Mesendoderm (in vitro differentiated cells): ENCODE measurements at regions not wholly inside any gene's neighbourhood (a gene's known extent, or its start where the extent isn't known, plus 50 kb on each side); places are given as distances from the start of the nearest gene placed in this dataset.

Source experiments
- DNase-seq: peaks from one replicate; pipeline ENCODE4 v3.0.0; 2013
- H2AK5ac ChIP-seq: 2 replicates; pipeline ENCODE4 v1.6.1; 2013; ENCODE audit warnings: low read length, inconsistent platforms
- H2BK120ac ChIP-seq: 2 replicates; pipeline ENCODE4 v1.6.1; 2013; ENCODE audit warnings: low read depth, mild to moderate bottlenecking, low read length, moderate library complexity, mixed read lengths
- H2BK15ac ChIP-seq: replicated peaks from 2 replicates; pipeline ENCODE4 v1.6.1; 2013; ENCODE audit warnings: low read depth, mild to moderate bottlenecking, moderate library complexity
- H2BK5ac ChIP-seq: 2 replicates; pipeline ENCODE4 v1.6.1; 2013; ENCODE audit warnings: low read length, inconsistent platforms
- H3K18ac ChIP-seq: 2 replicates; pipeline ENCODE4 v1.6.1; 2013; ENCODE audit warnings: mild to moderate bottlenecking, low read length, mixed read lengths
- H3K23ac ChIP-seq: one replicate; pipeline ENCODE4 v1.6.1; 2013; ENCODE audit warnings: low read length
- H3K27ac ChIP-seq: 2 replicates; pipeline ENCODE4 v1.5.1; 2013; ENCODE audit warnings: low read depth, mild to moderate bottlenecking, inconsistent platforms, low read length, moderate library complexity
- H3K27me3 ChIP-seq: 2 replicates; pipeline ENCODE4 v1.6.1; 2013; ENCODE audit warnings: low read length, control low read depth, mild to moderate bottlenecking, inconsistent platforms; ENCODE audit not compliant: insufficient read depth, poor library complexity
- H3K36me3 ChIP-seq: 2 replicates; pipeline ENCODE4 v1.6.1; 2013; ENCODE audit warnings: low read length, inconsistent platforms; ENCODE audit not compliant: control insufficient read depth, insufficient read depth
- H3K4ac ChIP-seq: one replicate; pipeline ENCODE4 v1.6.1; 2013; ENCODE audit warnings: low read depth, mild to moderate bottlenecking, low read length, moderate library complexity
- H3K4me1 ChIP-seq: 2 replicates; pipeline ENCODE4 v1.6.1; 2013; ENCODE audit warnings: low read depth, low read length, inconsistent platforms; ENCODE audit not compliant: control insufficient read depth
- H3K4me2 ChIP-seq: 2 replicates; pipeline ENCODE4 v1.6.1; 2013; ENCODE audit warnings: low read length
- H3K4me3 ChIP-seq: 2 replicates; pipeline ENCODE4 v1.5.1; 2013; ENCODE audit warnings: mild to moderate bottlenecking, low read length
- H3K56ac ChIP-seq: one replicate; pipeline ENCODE4 v1.6.1; 2013; ENCODE audit warnings: low read length
- H3K79me1 ChIP-seq: 2 replicates; pipeline ENCODE4 v1.6.1; 2013; ENCODE audit warnings: low read length, inconsistent platforms
- H3K79me2 ChIP-seq: 2 replicates; pipeline ENCODE4 v1.6.1; 2013; ENCODE audit warnings: mild to moderate bottlenecking, low read length; ENCODE audit not compliant: control insufficient read depth, insufficient read depth
- H3K9ac ChIP-seq: 2 replicates; pipeline ENCODE4 v1.6.1; 2013; ENCODE audit warnings: low read length, inconsistent platforms
- H4K5ac ChIP-seq: one replicate; pipeline ENCODE4 v1.6.1; 2013; ENCODE audit warnings: low read length
- H4K8ac ChIP-seq: one replicate; pipeline ENCODE4 v1.6.1; 2013; ENCODE audit warnings: low read depth, mild to moderate bottlenecking, control low read depth, low read length, moderate library complexity
- WGBS: extraction: QIAGEN DNeasy Blood & Tissue Kit; methylation state at CpG from one replicate; pipeline ENCODE4 v1.1.7; 2013; ENCODE audit warnings: low lambda C conversion rate, missing lambda C conversion rate; ENCODE audit not compliant: insufficient coverage; ENCODE audit errors: extremely low coverage; 5-methylcytosine and 5-hydroxymethylcytosine counted together

DNA sequence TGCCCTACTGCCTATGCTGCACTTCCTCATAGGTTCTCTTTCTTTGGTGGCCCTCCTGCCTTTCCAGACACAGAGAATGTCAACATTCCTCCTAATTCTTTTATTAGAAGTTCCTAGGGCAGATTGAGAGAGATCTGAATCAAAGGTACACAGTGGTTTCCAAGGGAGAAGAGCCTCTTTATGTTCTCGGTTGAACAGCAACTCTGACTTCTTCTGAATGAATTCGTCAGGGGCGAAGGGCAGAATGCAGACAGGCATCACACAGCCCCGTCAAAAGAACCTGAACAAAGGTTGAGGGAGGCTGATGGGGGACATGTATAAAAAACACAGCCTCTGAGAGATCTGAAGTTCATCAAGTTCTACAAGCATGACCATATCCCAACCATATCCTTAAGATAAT is 68.1 kb upstream of the DTNBP1 start:
- no peak overlapping the region for H3K4me2 ChIP-seq
- H2BK120ac ChIP-seq: no peak overlapping the region
- no peak overlapping the region for H3K23ac ChIP-seq
- no peak overlapping the region for H3K27ac ChIP-seq
- H4K5ac ChIP-seq: no peak overlapping the region
- H3K4ac ChIP-seq: no peak overlapping the region
- no peak overlapping the region for H2BK5ac ChIP-seq
- H3K56ac ChIP-seq: no peak overlapping the region
- no peak overlapping the region for H2BK15ac ChIP-seq
- H3K27me3 ChIP-seq: no peaks in the 10 kb centered on the region
- no peak for DNase-seq
- no peak overlapping the region for H3K18ac ChIP-seq
- no peaks in the 10 kb centered on the region for H3K36me3 ChIP-seq
- no peaks in the 10 kb centered on the region for H3K79me1 ChIP-seq
- peaks cover 2% of the 10 kb centered on the region for H3K4me1 ChIP-seq
- no peak overlapping the region for H3K9ac ChIP-seq
- H2AK5ac ChIP-seq: no peak overlapping the region
- no peak overlapping the region for H3K4me3 ChIP-seq
- H3K79me2 ChIP-seq: no peaks in the 10 kb centered on the region
- no CpG with 5 or more reads among the region's 4 CpGs for WGBS
- H4K8ac ChIP-seq: no peak overlapping the region

DNA sequence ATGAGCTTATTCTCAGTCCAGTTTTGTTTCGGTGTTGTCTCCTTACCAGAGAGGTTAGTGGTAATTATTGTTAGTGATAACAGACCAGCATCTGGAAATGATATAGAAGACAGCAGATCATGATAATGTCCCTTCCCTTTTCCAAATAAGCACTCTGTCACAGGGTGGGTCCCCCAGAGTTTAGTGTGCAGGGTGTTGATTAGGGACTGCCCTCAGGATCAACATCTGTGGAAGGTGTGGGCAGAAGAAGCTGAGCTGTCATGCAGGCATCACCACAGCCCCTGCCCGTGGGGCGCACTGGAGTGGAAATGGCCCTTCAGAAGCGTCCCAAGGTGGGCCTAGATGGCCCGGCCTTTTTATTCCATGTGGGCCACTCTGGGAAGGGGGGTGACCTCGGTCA is 67.6 kb upstream of the DTNBP1 start:
- H4K5ac ChIP-seq: no peak overlapping the region
- no peak overlapping the region for H3K4me3 ChIP-seq
- no CpG with 5 or more reads among the region's 6 CpGs for WGBS
- H2BK5ac ChIP-seq: no peak overlapping the region
- no peak overlapping the region for H3K4me2 ChIP-seq
- no peaks in the 10 kb centered on the region for H3K79me1 ChIP-seq
- H2AK5ac ChIP-seq: no peak overlapping the region
- no peak overlapping the region for H3K23ac ChIP-seq
- H4K8ac ChIP-seq: no peak overlapping the region
- H2BK120ac ChIP-seq: no peak overlapping the region
- H3K27me3 ChIP-seq: no peaks in the 10 kb centered on the region
- no peaks in the 10 kb centered on the region for H3K36me3 ChIP-seq
- H3K9ac ChIP-seq: no peak overlapping the region
- H3K4ac ChIP-seq: no peak overlapping the region
- no peak overlapping the region for H3K18ac ChIP-seq
- no peaks in the 10 kb centered on the region for H3K79me2 ChIP-seq
- H3K56ac ChIP-seq: no peak overlapping the region
- H2BK15ac ChIP-seq: no peak overlapping the region
- no peaks in the 10 kb centered on the region for H3K4me1 ChIP-seq
- no peak overlapping the region for H3K27ac ChIP-seq
- no peak for DNase-seq

DNA sequence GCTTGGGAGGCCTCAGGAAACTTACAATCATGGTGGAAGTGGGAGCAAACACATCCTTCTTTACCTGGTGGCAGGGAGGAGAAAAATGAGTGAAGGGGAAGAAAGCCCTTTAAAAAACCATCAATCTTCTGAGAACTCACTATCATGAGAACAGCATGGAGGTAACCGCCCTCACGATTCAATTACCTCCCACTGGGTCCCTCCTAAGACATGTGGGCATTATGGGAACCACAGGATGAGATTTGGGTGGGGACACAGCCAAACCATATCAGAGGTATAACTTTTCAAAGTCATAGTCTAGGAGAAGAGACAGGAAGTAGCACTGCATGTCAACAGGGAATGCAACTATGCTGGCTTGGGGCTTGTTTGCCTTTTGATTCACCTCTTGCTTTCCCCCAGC is 59.9 kb upstream of the DTNBP1 start:
- H3K27me3 ChIP-seq: no peaks in the 10 kb centered on the region

DNA sequence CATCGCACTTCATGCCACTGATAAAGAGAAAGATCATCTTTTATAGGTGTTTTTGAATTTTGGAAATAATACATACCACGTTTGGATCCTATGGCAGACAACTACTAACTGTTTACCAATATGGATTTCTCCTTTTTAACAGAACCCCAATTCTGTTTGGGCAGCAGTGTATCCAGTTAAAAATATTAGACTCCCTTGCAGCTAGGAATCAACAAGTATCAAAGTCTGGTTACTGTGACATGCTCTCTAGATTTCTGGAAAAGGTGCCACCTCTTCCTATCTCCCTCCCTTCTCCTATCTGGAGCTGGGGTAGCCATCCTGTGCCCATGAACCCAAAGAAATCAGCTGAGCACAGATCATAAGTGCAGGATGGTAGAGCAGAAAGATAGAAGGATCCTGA is 54.1 kb upstream of the DTNBP1 start:
- no peaks in the 10 kb centered on the region for H3K36me3 ChIP-seq
- no peak overlapping the region for H3K23ac ChIP-seq
- no peaks in the 10 kb centered on the region for H3K4me1 ChIP-seq
- no peak for DNase-seq
- H3K56ac ChIP-seq: no peak overlapping the region
- no peak overlapping the region for H2BK120ac ChIP-seq
- no peak overlapping the region for H2BK5ac ChIP-seq
- H4K5ac ChIP-seq: no peak overlapping the region
- no peak overlapping the region for H3K18ac ChIP-seq
- H4K8ac ChIP-seq: no peak overlapping the region
- no peaks in the 10 kb centered on the region for H3K79me1 ChIP-seq
- no peak overlapping the region for H3K4ac ChIP-seq
- H3K9ac ChIP-seq: no peak overlapping the region
- H3K27ac ChIP-seq: no peak overlapping the region
- no peaks in the 10 kb centered on the region for H3K27me3 ChIP-seq
- WGBS: no CpG with 5 or more reads among the region's 2 CpGs
- no peak overlapping the region for H2AK5ac ChIP-seq
- no peak overlapping the region for H2BK15ac ChIP-seq
- H3K4me3 ChIP-seq: no peak overlapping the region
- H3K4me2 ChIP-seq: no peak overlapping the region
- no peaks in the 10 kb centered on the region for H3K79me2 ChIP-seq

More for the DNA sequence above, 59.9 kb upstream of the DTNBP1 start:
- no peak overlapping the region for H2BK15ac ChIP-seq
- no peak overlapping the region for H3K4me2 ChIP-seq
- no peak overlapping the region for H3K18ac ChIP-seq
- H4K8ac ChIP-seq: no peak overlapping the region
- H3K79me2 ChIP-seq: no peaks in the 10 kb centered on the region
- H3K23ac ChIP-seq: no peak overlapping the region
- WGBS: no CpG with 5 or more reads among the region's 2 CpGs
- no peak overlapping the region for H2BK5ac ChIP-seq
- H2AK5ac ChIP-seq: no peak overlapping the region
- H3K4ac ChIP-seq: no peak overlapping the region
- H3K4me1 ChIP-seq: no peaks in the 10 kb centered on the region
- no peaks in the 10 kb centered on the region for H3K79me1 ChIP-seq
- H4K5ac ChIP-seq: no peak overlapping the region
- no peaks in the 10 kb centered on the region for H3K36me3 ChIP-seq
- H2BK120ac ChIP-seq: no peak overlapping the region
- no peak overlapping the region for H3K56ac ChIP-seq
- H3K4me3 ChIP-seq: no peak overlapping the region
- no peak overlapping the region for H3K27ac ChIP-seq
- H3K9ac ChIP-seq: no peak overlapping the region
- no peak for DNase-seq

DNA sequence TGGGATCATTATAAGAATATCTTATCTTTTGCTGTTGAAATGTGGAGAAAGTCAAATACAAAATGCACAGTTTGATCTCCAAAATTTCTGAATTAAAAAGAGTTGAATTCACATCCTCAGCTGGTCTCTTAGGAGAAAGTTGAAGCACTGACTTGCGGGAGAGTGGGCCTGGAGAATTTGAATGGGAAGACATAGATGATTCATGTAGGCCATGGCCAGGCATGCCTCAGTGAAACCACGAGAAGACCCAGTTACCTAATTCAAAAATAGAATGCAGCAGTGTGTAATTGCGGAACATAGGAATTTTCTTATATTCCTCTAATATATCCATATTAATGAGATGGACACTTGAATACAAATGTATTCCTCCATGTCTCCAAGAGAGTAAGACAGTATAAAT is 53.0 kb upstream of the DTNBP1 start:
- no peak overlapping the region for H3K4me3 ChIP-seq
- H3K23ac ChIP-seq: no peak overlapping the region
- no peak overlapping the region for H4K8ac ChIP-seq
- no peak overlapping the region for H2BK120ac ChIP-seq
- H3K18ac ChIP-seq: no peak overlapping the region
- no peak overlapping the region for H3K27ac ChIP-seq
- no peak overlapping the region for H3K4ac ChIP-seq
- no peak overlapping the region for H3K56ac ChIP-seq
- H3K4me1 ChIP-seq: no peaks in the 10 kb centered on the region
- H3K27me3 ChIP-seq: no peaks in the 10 kb centered on the region
- H3K79me2 ChIP-seq: no peaks in the 10 kb centered on the region
- H3K79me1 ChIP-seq: no peaks in the 10 kb centered on the region
- H3K36me3 ChIP-seq: no peaks in the 10 kb centered on the region
- DNase-seq: no peak
- H2AK5ac ChIP-seq: no peak overlapping the region
- no peak overlapping the region for H3K9ac ChIP-seq
- H2BK5ac ChIP-seq: no peak overlapping the region
- no peak overlapping the region for H2BK15ac ChIP-seq
- WGBS: no CpG with 5 or more reads among the region's 3 CpGs
- H4K5ac ChIP-seq: no peak overlapping the region
- no peak overlapping the region for H3K4me2 ChIP-seq

DNA sequence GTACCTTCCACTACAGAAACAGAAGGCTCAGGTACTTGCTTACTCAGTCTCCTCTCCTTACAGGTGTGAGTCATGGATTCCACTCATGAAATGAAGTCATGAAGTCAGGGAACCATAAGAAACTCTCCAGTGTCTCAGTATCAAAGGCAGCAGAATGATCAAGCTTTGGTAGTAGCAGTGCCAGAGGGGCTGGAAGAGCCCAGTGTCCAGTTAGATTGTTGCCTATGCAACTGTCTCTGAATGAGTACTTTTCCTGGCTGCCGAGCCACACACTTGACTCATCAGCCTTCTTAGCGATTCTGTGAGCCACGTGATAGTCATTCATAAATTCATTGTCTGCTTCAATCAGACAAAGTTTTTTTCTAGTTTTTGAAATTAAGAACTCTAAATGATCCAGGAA is 52.2 kb upstream of the DTNBP1 start:
- Histone ChIP-seq H3K27ac (no peak overlapping the region), H3K56ac (no peak overlapping the region), H4K8ac (no peak overlapping the region), H3K4ac (no peak overlapping the region), H3K79me2 (no peaks in the 10 kb centered on the region), H2BK120ac (no peak overlapping the region), H3K23ac (no peak overlapping the region), H3K9ac (no peak overlapping the region), H3K18ac (no peak overlapping the region), H2AK5ac (no peak overlapping the region), H2BK15ac (no peak overlapping the region), H3K79me1 (no peaks in the 10 kb centered on the region), H3K4me2 (no peak overlapping the region), H4K5ac (no peak overlapping the region), H3K36me3 (no peaks in the 10 kb centered on the region), H3K27me3 (no peaks in the 10 kb centered on the region), H2BK5ac (no peak overlapping the region), H3K4me1 (no peaks in the 10 kb centered on the region), H3K4me3 (no peak overlapping the region)
- no CpG with 5 or more reads among the region's 3 CpGs for WGBS
- no peak for DNase-seq
